HUDEP-2 (cell line): ENCODE measurements at regions not wholly inside any gene's neighbourhood (a gene's known extent, or its start where the extent isn't known, plus 50 kb on each side); places are given as distances from the start of the nearest gene placed in this dataset.

ENCODE experiments used
- DNase-seq, 76 experiments: peaks; one replicate each; lab custom pipeline; 2025; ENCODE audit not compliant: unreplicated experiment in 76 of 76; lab: John Stamatoyannopoulos, UW

DNA sequence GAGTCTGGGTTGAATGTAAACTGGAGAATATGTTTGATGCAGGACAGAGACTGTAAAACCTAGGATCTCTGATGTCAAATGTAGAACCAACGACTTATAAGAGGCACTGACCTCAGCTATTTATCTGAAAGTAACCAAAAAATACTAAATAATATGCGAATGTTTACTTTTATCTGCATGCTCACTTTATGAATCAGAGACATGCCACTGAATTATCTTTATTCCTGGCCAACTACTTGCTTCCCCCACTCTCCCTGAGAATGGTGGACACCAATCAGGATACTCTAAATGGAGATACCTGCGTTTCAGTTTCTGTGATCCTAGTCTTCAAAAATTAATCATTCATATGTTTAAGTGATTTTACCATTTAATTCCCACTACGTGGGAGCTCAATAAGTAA, 1038.4 kb upstream of the PABPC4L start:
- no peak for DNase-seq

DNA sequence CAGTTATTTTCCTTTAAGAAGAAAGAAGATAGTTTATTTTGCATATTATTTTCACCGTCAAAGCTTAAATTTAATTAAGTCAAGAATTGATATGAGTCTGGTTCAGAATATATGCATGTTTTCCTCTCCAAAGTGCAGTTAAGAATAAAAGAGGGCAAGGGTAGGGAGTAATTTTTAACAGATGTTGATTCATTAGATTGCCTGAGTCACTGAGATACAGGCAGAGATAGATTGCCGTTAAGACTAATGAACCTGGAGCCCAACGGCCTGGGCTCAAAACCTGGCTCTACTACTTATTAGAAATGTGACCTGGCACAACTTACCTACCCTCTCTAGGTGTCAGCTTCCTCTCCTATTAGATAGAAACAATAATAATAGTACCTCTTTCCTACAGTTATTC, 1037.4 kb upstream of the PABPC4L start:
- no peak for DNase-seq

DNA sequence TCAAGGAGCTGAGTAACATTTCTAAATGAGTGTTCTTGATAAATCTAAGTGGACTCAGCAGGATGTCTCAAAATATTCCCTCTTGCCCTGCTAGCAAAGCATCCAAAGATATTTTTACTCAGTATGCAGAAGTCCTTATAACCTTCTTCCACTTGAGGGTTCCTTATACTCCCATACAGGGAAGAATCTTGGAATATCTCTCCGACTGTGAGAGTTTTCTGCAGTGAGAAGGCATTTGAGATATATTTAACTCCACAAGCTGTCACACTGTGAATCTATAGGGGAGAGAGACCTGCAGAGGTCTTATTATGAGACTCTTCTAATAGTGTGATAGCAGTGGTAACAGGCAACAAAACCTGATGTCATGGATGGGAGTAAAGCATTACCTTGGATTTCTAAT, 1034.5 kb upstream of the PABPC4L start:
- DNase-seq = no peak

DNA sequence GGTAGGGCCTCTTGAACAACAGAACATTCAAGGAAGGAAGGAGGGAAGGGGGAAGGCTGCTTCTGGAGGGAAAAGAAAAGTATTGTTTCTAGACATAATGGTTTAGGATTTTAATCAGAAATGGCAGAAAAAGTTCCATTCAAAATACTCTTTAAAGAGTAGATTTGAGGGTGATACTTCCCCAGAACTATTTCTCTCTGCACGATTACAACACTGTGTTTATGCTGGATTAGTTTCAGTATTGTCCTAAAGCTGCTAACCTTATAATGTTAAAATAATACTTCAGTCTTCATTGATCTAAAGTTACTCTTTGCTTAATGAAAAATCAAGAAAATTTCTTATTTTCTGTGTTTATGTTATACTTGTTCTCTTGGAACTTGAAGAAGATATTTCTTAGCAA, 1026.3 kb upstream of the PABPC4L start:
- DNase-seq = no peak

DNA sequence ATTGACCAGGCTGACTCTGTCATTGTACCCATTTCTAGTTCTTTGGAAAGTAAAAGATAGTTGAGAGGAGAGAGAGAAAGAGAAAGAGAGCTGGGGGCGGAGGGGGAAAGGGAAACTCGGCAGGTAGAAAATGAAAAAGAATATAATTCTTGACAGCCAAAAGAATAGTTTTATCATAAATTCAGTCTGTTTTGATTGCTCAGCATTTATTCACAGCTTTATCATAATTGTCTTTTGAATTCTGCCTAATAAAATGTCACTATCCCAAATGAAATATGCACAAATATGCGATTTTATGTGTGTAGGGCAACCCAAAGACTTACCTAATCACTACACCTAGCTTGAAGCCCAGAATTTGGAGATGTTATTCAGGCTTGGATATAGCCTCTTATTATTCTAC, 1024.0 kb upstream of the PABPC4L start:
- no peak for DNase-seq

DNA sequence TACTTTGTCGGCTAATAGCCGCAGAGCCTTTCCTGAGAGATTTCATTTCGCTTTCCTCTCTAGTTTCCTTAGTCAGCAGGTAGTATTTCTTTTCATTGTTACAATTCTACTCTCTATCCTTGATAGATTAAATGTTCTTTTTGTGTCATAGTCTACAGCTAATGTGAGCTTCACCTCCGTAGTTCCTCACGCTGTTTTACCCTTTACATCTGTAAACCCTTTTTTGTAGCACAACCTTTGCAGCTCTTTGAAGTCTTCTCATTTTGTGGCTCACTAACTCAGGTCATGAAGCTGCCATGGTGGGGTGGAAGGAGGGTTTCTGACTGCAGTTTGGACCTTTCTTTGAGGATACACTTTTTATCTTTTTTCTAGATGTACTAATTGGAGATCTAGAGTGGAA, 1008.8 kb upstream of the PABPC4L start:
- no peak for DNase-seq

DNA sequence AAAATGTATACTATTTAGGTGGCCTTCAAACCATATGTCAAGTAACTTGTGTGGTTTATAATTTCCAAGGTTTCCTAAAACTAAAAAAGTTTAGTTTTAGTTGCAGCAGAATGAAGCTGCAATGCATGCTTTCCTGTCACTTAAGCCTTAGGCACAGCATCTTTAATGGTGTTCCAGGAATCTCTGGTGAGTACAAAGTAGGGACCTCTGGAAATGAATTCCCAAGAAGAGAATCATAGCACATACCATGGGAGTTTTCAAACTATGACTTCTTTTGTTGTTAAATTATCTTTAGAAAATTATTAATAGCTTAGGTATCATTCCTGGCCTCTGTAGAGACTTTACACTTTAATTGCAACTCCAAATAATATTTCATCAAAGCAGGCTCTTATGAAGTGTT, 1005.9 kb upstream of the PABPC4L start:
- DNase-seq = no peak

DNA sequence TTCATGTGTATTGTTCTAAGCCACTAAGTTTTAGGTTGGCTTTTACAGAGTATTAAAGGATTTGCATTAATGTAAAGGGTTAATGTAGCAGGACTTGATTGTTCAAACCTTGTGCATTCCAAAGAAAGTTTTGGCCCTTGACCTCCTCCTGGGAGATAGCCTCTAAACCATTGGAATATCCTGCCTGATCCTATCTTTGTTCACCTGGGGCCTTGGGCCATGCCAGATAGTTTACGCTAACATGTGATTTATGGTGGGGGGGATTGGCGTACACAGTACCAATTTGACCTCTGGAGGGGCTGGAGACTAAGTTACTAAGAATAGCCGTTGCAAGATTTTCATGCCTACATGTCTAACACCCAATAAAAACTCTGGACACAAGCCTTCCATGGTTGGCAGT, 1002.7 kb upstream of the PABPC4L start:
- DNase-seq = no peak

DNA sequence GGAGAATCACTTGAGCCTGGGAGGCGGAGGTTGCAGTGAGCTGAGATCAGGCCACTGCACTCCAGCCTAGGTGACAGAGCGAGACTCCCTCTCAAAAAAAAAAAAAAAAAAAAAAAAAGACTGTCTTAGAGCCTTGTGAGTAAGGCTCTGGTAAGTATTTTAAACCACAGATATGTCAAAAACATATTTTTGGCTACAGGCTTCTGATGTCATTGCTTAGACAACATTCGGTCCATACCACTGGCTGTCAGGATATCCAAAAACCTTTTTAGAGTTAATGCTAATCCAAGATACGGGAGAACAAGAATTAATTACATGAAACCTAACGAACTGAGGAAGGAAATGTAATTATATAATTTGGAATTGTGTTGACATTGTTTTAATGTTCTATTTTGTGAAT, 999.5 kb upstream of the PABPC4L start:
- no peak for DNase-seq

DNA sequence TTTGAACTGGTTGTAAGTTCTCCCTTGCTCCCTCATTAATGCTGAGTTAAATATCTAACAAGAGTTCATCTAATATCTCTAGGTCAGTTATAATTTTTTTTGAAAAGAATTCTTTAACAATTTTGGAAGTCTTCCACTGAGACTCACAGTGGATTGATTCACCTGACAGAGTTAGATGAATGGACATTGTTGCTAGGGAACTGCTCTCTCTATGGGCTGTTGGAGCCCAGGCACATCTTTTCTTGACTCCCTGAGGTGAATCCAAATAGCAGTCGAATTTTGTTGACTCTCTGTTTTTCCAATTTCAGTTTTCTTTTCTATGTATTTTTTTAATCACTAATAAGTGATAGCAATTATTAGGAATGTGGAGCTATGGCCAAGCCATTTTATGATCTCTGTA, 996.1 kb upstream of the PABPC4L start:
- no peak for DNase-seq

DNA sequence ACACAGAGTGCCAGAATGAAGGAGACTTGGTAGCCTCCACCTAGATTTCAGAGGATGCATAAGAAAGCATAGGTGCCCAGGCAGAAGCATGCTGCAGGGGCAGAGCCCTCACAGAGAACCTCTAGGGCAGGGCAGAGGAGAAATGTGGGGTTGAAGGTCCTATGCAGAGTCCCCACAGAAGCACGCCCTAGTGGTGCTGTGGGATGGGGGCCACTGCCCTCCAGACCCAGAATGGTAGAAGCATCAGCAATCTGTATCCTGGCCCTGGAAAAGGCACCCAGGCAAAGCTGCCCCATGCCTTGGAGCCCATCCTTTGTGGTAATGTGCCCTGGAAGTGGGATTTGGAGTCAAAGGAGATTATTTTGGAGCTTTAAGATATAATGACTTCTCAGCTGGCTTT, 992.9 kb upstream of the PABPC4L start:
- no peak for DNase-seq

DNA sequence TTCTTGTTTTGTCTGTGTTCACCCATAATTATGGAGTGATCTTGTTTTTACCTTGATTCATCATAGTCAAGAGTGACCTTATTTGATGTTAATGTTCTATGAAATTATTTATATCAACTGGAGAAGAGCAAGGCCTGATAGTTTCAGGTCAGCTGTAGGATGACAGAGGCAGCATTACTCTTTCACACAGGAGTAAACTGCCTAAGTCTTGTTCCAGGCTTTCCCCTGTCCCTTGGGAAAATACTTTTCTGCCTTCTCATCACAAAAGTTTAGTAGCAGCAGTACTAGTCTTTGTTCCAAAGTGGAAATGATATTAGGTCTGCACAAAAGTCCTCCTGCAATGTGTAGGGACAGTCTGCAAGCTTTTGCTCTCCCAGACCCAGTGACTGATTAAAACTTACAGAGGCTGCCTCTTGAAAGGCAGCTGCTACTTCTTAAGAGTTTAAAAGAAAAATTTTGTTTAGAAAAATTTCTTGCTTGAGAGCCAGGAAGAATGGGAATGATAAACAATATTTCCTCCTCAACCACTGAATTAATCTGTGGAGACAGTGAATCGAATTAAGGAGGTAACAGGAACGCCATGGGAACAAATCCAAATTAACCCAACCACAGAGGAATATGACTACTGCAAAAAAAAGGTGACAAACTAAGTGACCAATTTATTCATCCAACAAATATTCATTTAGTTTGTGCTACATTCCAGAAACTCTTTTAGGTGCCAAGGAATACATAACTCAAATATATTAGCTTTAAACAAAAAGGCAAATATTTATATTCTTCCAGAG, 991.4 kb upstream of the PABPC4L start:
- DNase-seq = no peak

DNA sequence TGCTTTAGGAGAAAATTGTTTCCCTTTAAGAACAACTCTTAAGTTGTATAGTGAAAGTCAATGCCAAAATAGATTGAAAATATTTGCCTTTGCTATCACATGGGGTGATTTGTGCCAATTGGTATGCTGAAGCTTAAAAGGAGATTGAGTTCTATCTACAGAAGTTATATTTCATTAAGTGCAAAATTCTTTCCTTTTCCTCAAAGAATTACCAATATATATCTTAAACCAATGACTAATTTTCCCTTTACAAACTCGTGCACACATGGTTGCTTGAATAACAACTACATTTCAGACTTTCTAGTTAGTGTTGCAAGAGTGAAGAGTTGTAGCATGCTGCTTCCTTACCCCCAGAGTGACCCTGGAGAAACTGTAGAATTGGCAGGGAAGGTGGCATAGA, 990.0 kb upstream of the PABPC4L start:
- no peak for DNase-seq

DNA sequence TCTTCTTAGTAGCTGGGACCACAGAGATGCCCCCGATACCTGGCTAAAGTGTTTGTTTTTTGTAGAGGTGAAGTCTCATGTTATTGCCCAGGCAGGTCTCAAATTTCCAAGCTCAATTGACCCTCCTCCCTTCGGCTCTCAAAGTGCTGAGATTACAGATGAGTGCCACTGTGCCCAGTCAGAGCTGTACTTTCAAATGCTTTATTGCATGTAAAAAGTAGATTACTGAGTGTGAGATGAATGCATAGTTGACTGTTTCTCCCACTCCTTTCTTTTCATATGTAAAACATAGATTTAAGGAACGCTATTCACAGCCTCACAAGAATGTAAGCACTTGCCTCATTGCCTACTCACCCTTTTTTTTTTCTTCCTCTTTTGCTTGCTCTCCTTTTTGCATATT, 984.4 kb upstream of the PABPC4L start:
- no peak for DNase-seq

DNA sequence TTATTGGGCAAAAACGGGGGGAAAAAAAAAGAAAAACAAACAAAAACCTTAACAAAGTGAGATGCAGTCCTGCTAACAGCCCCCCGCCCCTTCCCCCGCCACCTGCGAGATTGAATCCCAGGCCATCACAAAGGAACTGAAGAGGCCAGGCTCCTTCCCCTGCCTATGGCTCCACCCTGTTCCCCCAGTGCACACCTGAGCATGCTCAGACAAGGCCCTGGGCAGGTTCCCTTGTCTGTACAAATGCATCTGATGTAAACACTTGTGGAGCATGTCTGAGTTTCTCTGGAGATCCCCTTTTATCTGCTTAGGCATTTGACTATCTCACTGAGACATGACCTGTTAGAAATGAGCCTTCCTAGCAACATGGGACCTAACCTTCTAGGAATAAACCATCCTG, 983.7 kb upstream of the PABPC4L start:
- DNase-seq = no peak

DNA sequence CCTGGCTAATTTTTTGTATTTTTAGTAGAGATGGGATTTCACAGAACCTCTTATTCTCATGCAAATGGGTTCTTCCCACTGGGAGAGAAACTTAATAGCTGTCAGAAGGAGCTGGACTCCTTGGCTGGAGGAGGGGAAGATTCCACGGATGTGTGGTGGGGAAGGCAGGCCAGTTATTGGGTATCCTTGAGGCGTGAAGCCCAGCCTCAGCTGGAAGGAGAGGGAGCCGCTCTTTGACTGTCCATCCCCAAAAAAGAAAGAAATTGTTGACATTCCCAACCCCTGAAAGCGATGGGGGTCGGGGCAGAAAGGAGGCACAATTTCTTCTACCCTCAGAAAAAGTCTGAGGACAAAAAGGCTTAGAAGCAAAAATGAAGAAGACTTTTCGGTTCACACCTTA, 983.1 kb upstream of the PABPC4L start:
- DNase-seq = no peak

DNA sequence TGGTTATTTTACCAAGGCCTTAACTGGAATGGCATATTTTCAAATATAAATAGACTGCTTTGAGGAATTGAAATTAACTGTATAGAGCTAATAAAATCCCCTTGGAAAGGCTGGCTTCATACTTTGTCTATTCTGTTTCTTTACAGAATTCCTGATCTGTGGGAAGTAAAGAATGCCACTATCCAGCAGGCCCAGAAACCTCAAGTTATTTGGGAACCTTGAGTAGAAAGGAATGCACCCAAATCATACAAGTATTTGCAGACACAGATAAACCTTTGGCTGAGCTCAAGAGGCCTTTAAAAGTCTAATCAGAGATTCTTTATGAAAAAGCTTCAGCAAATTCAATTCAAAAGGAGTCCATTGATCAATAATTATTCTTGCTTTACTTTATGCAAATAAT, 975.7 kb upstream of the PABPC4L start:
- no peak for DNase-seq

DNA sequence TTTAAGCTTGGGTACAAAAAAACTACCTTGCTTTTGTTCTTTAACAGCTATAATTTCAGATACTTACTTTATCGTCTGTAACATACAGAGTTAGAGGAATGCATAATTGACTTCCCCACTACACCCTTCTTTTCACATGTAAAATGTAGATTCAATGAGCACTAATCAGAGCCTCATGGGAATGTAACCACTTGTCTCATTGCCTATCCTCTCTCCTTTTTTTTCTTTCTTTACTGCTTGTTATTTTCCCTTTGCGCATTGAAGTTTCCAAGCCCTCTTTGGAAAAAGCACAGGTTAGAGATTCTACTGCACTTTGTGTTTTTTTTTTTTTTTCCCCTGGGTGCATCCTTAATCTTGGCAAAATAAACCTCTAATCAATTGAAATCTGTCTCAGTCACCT, 965.1 kb upstream of the PABPC4L start:
- no peak for DNase-seq

DNA sequence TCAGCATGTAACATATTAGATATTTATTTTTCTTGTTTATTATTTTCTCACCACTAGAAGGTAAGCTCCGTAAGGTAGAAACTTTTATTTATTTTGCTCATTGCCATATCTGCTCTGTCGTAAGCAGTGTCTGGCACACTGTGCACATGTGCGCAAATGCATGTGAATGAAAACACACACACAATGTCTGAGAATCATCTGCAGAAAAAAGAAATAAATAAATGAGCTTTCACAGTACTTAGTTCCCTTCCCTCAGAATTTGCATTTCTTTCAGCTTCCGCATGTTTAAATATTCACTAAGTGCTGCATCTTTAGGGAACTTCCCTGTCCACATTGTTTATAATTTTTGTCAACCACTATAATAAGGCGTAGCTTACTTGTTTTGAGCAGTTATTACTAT, 963.0 kb upstream of the PABPC4L start:
- no peak for DNase-seq

DNA sequence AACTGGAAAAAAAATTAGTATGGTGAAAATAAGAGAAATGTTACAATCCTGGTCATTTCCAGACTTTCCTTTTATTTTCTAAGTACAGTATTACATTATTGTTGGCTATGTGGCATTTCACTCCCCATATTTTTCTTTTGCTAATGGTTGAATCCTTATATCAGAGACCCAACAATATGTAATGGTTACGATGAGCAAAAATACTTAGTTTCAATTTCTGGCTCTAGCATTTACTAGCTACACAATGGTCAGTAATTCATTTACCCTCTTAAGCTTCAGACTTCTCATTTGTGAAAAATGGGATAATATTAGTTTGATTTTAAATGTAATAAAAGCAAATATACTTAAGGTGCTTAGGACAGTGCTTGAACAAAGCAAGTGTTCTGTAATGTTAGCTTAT, 942.9 kb upstream of the PABPC4L start:
- no peak for DNase-seq

DNA sequence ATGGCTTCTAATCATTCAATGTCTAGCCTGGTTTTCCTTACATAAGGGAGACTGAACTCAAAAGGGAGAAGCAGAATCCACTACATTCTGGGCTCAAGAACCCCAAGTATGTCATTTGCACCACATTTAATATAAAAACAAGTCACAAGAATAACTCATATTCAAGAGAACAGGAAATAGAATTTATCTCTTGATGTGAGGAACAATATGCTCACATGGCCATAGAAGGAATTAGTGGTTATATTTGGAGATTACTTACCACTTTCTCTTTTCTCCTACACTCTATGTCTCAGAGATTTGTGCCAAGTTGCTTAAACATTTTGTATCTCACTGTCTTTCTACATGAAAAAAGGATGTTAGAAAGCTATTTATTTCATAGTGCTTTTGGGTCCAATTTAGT, 922.6 kb upstream of the PABPC4L start:
- DNase-seq = no peak

DNA sequence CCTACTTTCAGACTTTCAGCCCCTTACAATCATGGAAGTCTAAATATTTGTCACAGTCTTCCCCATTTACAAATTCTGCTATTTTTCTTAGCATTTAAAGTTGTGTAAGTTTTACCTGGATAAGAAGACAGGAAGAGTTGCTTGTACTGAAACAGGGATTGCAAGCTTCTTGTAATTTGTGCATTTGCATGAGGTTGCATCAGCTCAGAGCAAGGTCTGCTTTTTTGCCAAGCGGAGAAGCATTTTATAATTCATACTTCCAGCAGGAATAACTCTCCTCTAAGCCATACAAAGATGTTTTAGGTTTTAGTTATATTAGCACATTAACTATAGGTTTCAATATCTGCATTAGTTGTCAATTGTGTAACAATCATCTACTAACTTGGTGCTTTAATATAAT, 922.0 kb upstream of the PABPC4L start:
- DNase-seq = no peak

DNA sequence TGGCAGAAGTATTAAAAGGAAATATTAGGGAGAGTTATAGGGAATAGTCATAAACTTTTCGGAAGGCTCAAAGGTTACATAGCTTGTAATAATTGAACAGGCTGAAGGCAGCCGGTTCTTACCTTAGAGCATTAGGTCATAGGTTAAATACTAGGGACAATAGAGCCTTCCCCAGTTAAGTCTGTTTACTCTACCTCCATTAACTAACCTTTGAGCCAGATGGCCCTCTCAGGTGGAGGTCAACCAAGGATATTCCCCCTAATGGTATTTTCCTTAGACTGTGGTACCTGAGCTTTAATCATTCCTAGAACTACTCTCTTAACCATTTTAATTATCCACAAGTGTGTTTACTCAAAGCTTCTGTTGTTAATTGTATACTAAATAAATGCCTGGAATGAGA, 920.9 kb upstream of the PABPC4L start:
- no peak for DNase-seq
